Gastroesophageal sphincter (tissue), 4 donors: ENCODE measurements at regions not wholly inside any gene's neighbourhood (a gene's known extent, or its start where the extent isn't known, plus 50 kb on each side); places are given as distances from the start of the nearest gene placed in this dataset.
"Not testable (repeated sequence)": the region's sequence is repeated elsewhere in the genome, so short reads cannot be mapped to it uniquely, and the experiment has no call there.

Experiments
- ATAC-seq: fragments of 150-250 bp; one replicate; pipeline ENCODE4 v1.9.1; 2016; ENCODE audit warnings: mild to moderate bottlenecking, moderate library complexity
- H3K27ac ChIP-seq, 4 donors: fragments of 200-600 bp; sonication (generic) in 3 of 4; 1 replicate in 3 of 4; 2 replicates in 1 of 4; pipeline ENCODE4 v1.5.1; 2016 to 2019
- H3K27me3 ChIP-seq: fragments of 200-600 bp; sonication (generic); one replicate; pipeline ENCODE4 v1.5.1; 2019
- H3K36me3 ChIP-seq, 2 donors: fragments of 200-600 bp; sonication (generic); one replicate each; pipeline ENCODE4 v1.5.1; 2019; ENCODE audit warnings: control low read depth in 1 of 2
- H3K4me1 ChIP-seq, 3 donors: fragments of 200-600 bp; sonication (generic); 1 replicate in 2 of 3; 2 replicates in 1 of 3; pipeline ENCODE4 v1.5.1; 2016 to 2019; ENCODE audit warnings: control low read depth in 2 of 3
- H3K4me3 ChIP-seq, 2 donors: fragments of 200-600 bp; sonication (generic); one replicate each; pipeline ENCODE4 v1.5.1; 2019; ENCODE audit warnings: mild to moderate bottlenecking in 1 of 2, moderate library complexity in 1 of 2
- H3K9me3 ChIP-seq, 3 donors: fragments of 200-600 bp; sonication (generic); one replicate each; pipeline ENCODE4 v1.5.1; 2017 to 2019; ENCODE audit warnings: control low read depth in 2 of 3
- EP300 ChIP-seq: sonication (generic); formaldehyde crosslinking; IDR thresholded peaks from one replicate; pipeline ENCODE4 v1.6.1; 2017; ENCODE audit warnings: antibody characterized with exemption, mild to moderate bottlenecking
- POLR2A ChIP-seq, 2 donors: fragments of 450-650 bp; IDR thresholded peaks; one replicate each; pipeline ENCODE4 v1.6.1; 2017; ENCODE audit warnings: antibody characterized with exemption in 2 of 2, mild to moderate bottlenecking in 2 of 2, moderate library complexity in 1 of 2
- POLR2AphosphoS5 ChIP-seq: sonication (generic); formaldehyde crosslinking; IDR thresholded peaks from one replicate; pipeline ENCODE4 v1.6.1; 2017; ENCODE audit warnings: antibody characterized with exemption
- WGBS, 2 donors: methylation state at CpG; one replicate each; pipeline ENCODE4 v1.1.5; 2018; ENCODE audit warnings: low coverage in 1 of 2; 5-methylcytosine and 5-hydroxymethylcytosine counted together
- TF ChIP-seq, protein P1 (sequence below), 4 experiments: fragments of 200-600 bp in 2 of 4; fragments of 450-650 bp in 2 of 4; sonication (generic) in 1 of 4; IDR thresholded peaks; one replicate each; pipeline ENCODE4 v1.5.1; 2017 to 2019; ENCODE audit warnings: antibody characterized with exemption in 4 of 4, mild to moderate bottlenecking in 2 of 4, moderate library complexity in 2 of 4

DNA sequence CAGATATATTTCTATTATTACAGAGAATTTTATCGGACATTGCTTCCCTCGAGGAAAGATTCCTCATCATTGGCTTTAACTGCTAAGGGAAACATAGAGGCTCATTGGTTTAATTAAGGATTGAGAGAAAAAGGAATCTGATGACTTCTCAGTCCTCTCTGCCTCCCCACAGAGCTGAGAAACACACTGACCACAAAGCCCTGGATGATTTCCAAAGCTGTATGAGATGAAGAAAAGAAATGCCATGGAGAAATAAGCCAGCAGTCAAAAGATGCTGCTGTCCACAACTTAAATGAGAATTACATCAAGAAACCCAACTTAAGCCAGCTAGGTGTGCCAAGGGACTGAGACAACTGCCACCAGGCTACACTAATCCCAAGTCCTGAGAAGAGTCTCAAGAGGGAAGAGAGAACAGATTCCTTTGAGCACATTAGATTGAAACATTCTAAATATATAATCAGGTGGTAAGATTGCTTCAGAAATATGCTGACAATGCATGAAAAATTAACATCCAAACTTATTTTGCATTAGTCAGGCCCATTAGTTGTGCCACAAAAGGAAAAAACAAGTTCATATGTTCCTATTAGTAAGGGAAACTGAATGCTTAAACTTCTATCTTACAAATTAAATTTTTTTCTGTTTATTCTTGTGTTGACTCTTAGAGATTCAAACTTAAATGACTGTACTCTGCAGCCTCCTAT, 308.1 kb upstream of the CYRIA start:
- Histone ChIP-seq H3K27ac (no peak overlapping the region), H3K27me3 (no peaks in the 10 kb centered on the region), H3K4me1 (no peaks in the 10 kb centered on the region), H3K9me3 (no peaks in the 10 kb centered on the region), H3K36me3 (no peaks in the 10 kb centered on the region), H3K4me3 (no peak overlapping the region)
- ATAC-seq, result no peak
- WGBS, 2 donors, result 74 to 92% methylated on average over 2 of the region's 2 CpGs
- TF ChIP-seq POLR2AphosphoS5 (no peak), EP300 (no peak), POLR2A (IDR thresholded peaks at IDR 0.05) (no peak)
- TF ChIP-seq, protein P1, sequence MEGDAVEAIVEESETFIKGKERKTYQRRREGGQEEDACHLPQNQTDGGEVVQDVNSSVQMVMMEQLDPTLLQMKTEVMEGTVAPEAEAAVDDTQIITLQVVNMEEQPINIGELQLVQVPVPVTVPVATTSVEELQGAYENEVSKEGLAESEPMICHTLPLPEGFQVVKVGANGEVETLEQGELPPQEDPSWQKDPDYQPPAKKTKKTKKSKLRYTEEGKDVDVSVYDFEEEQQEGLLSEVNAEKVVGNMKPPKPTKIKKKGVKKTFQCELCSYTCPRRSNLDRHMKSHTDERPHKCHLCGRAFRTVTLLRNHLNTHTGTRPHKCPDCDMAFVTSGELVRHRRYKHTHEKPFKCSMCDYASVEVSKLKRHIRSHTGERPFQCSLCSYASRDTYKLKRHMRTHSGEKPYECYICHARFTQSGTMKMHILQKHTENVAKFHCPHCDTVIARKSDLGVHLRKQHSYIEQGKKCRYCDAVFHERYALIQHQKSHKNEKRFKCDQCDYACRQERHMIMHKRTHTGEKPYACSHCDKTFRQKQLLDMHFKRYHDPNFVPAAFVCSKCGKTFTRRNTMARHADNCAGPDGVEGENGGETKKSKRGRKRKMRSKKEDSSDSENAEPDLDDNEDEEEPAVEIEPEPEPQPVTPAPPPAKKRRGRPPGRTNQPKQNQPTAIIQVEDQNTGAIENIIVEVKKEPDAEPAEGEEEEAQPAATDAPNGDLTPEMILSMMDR (IDR thresholded peaks at IDR 0.05), result no peak

DNA sequence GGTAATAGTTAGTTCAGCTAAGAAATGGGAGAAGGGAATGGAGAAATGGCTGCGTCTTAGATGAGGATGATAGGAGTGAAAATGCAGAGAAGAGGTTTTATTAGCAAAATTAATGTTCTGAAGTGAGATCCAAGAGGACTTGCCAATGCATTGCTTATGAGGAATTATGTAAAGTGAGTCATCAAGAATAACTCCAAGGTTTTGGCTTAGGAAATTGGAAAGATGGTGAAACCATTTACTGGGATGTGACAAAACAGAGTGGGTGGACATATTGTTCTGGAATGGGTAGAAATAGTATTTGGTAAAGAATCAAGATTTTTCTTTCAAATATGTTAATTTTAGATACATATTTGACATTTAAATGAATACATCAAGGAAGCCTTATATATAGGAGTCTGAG, 306.6 kb upstream of the CYRIA start:
- no peaks in the 10 kb centered on the region for H3K27me3 ChIP-seq
- WGBS, 2 donors, result 88% methylated on average over 1 of the region's 1 CpG
- no peaks in the 10 kb centered on the region for H3K4me1 ChIP-seq
- no peak overlapping the region for H3K4me3 ChIP-seq
- no peak for TF ChIP-seq POLR2A (IDR thresholded peaks at IDR 0.05)
- TF ChIP-seq POLR2AphosphoS5, result no peak
- no peak for TF ChIP-seq EP300
- TF ChIP-seq, protein P1 (IDR thresholded peaks at IDR 0.05), result no peak
- H3K36me3 ChIP-seq, result no peaks in the 10 kb centered on the region
- no peak for ATAC-seq
- no peaks in the 10 kb centered on the region for H3K9me3 ChIP-seq
- no peak overlapping the region for H3K27ac ChIP-seq

DNA sequence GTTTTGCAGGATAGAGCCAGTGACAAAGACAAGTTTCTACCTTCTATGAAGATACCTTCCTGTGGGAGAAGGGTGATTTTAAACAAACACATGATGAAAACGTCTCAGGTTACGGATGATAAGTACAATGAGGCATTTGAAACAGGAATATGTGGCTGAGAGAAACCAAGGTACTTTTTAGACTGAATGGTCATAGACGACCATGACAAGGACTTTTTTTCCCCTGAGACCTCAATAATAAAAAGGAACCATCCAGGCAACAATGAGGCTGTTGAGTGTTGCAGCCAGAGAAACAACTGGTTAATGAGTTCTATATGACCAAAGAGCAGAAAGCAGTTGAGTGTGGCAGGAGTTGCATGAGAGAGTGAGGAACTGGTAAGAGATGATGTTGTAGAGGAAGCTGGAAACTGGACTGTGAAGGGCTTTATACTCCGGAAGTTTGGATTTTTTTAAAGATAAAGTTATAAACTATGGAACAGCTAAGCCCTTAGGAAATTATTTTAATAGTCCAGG, 306.1 kb upstream of the CYRIA start:
- Histone ChIP-seq H3K4me1 (no peaks in the 10 kb centered on the region), H3K4me3 (no peak overlapping the region), H3K9me3 (no peaks in the 10 kb centered on the region), H3K27me3 (no peaks in the 10 kb centered on the region), H3K27ac (no peak overlapping the region), H3K36me3 (no peaks in the 10 kb centered on the region)
- WGBS, 2 donors, result 50 to 51% methylated on average over 4 of the region's 4 CpGs
- no peak for ATAC-seq
- TF ChIP-seq EP300 (no peak), POLR2AphosphoS5 (no peak), POLR2A (IDR thresholded peaks at IDR 0.05) (no peak)
- TF ChIP-seq, protein P1 (IDR thresholded peaks at IDR 0.05), result no peak

DNA sequence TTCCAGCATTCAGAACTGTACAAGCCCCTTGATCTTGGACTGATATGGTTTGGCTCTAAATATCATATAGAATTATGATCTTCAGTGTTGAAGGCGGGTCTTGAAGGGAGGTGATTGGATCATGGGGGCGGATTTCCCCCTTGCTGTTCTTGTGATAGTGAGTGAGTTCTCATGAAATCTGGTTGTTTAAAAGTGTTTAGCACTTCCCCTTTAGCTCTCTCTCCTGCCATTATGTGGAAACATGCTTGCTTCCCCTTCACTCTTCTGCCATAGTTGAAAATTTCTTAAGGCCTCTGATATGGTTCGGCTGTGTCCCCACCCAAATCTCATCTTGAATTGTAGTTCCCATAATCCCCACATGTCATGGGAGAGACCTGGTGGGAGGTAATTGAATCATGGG, 305.3 kb upstream of the CYRIA start:
- not testable (repeated sequence) for H3K4me3 ChIP-seq, H3K36me3 ChIP-seq, H3K9me3 ChIP-seq, H3K4me1 ChIP-seq, H3K27ac ChIP-seq, H3K27me3 ChIP-seq, ATAC-seq
- WGBS, 2 donors, result 75 to 86% methylated on average over 3 of the region's 3 CpGs

DNA sequence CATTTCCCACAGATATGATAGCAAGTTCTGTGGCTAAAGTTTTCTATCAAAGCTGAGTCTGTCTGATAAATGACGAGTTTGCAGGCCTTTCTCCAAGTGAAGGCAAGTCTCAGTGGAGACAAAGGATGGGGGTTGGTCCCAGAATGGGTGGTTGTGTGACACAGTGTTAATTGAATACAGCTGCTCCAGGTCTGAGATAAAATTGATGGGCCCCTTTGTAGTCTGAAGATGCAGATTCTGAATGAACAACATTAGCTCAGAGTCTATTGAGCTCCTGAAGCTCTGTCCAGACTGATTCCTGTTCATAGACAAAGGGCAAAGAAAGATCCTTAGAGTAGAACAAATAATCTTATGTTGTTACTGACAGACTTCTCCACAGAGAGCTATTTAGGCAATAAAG, 296.9 kb upstream of the CYRIA start:
- no peaks in the 10 kb centered on the region for H3K27me3 ChIP-seq
- no peak overlapping the region for H3K27ac ChIP-seq
- H3K9me3 ChIP-seq, result no peaks in the 10 kb centered on the region
- H3K36me3 ChIP-seq, result no peaks in the 10 kb centered on the region
- 33 to 43% methylated on average over 1 of the region's 1 CpG for WGBS, 2 donors
- no peak overlapping the region for H3K4me3 ChIP-seq
- H3K4me1 ChIP-seq, result no peaks in the 10 kb centered on the region
- no peak for ATAC-seq
- TF ChIP-seq EP300, result no peak
- TF ChIP-seq POLR2AphosphoS5, result no peak
- TF ChIP-seq POLR2A (IDR thresholded peaks at IDR 0.05), result no peak
- TF ChIP-seq, protein P1 (IDR thresholded peaks at IDR 0.05), result no peak
